ENCODE measurements at regions not wholly inside any gene's neighbourhood (a gene's known extent, or its start where the extent isn't known, plus 50 kb on each side); places are given as distances from the start of the nearest gene placed in this dataset.

DNA sequence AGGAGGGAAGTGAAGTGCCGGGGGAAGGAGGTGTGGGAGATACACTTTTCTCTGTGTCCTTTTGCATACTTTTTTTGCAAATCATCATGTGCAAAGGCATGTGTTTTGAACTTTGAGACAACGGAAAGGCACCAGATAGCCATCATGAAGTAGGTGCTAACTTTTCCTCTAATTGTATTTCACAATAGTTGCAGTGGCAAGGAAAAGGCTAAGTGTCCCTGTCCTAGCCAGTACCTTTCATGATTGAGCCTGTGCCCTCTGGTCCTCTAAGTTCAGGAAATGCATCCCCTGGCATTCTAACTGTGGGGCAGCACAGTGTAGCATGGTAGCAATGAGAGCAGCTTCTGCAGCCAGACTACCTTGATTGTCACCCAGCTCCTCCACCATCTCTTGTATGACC is 186.2 kb downstream of the ADSS2 start:
- no peak for DNase-seq (ENCODE audit: low read depth)

DNA sequence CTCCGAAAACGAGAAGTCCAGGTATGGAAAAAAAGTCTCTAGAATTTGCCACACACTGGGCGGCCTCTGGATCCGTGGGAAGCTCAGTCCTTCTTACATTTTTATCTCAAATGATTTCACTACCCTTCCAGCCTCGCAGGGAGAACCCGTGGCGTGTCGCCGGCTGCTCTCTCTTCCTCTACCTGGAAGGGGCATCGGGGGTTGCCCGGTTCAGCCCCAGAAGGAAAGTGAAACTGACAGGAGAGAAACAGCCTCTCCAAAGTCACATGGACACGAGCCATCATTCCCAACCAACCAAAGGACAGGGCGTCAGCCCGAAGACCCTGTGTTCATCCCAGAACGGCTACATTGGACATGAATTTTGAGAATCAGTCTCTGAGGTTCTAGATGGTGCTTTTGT is 182.5 kb downstream of the ADSS2 start:
- DNase-seq (ENCODE audit: low read depth), result no peak

DNA sequence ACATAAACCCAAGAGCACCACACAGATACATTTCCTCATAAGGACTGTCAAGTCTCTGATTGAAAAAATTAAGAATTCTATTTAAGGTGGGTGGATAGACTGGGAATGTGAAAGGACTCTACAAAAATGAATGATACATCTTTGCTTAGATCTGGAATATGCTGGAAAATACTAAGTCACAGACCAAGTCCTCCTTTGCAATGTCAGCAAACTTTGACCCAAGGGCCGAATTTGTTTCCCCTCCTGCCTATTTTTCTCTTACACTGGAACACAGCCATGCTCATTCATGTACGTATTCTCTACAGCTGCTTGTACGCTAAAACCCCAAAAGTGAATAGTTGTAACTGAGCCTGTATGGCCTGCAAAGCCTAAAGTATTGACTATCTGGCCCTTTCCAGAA is 180.7 kb downstream of the ADSS2 start:
- no peak for DNase-seq (ENCODE audit: low read depth)

- no peak for DNase-seq (ENCODE audit: low read depth)
Observed at GRCh38 chr1:244271691-244272308, 179.9 kb downstream of the ADSS2 start.

DNA sequence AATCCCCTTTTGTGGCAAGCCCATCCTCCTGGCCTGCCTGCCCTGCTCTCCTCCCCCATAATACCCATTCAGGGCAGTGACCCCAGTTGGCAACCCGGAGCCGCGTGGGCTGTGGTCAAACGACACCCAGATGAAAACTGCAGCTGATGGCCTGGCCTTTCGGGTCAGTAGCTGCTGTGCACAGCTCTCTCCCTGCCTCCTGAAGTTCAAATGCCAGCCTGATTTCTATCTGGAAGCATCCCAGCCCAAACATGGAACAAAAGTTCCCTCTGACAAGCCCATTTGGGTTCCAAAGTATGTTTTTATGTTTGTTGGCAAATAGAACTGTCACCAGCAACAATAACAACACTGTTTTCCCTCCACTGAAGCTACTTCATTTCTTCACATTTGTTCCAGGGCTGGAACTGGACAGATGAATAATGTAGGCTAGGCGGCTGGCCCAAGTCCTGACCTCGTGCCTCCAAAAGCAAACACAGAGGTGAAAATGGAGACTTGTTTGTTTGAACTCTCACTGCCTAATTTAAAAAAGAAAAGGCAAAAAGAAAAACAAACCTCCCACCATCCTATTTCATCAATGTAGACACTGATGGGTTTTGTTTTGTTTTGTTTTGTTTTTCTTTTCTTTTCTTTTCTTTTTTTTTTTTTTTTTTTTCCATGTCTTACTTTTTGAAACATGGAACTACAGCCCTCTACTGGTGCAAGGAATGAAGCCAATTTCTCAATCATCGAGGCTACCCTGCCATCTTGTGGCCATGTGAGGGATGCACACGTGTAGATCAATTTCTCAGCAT is 179.0 kb downstream of the ADSS2 start:
- peak; percentile 26 for DNase-seq (ENCODE audit: low read depth)

GRCh38 chr1:244273262-244273844 is 178.4 kb downstream of the ADSS2 start:
- no peak for DNase-seq (ENCODE audit: low read depth)

- DNase-seq (ENCODE audit: low read depth), result no peak
Observed at GRCh38 chr1:244273845-244274619, 177.7 kb downstream of the ADSS2 start.

DNA sequence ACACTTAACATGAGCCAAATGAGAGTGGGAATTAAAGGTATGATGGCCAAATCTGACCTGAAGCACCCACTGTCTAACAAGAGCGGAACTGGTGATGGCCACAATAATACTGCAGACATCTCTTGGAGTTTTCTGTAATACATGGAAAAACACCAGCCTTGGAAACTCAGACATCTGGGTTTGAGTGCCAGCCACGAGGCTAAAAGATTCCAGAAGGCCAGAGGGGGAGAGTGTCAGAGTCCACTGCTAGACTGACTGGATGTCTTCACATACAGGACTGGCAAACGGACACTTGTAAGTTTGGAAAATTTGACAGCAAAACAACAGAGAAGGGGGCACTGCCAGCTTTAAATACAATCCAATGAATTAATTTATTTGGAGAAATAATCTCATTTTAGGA is 175.1 kb downstream of the ADSS2 start:
- no peak for DNase-seq (ENCODE audit: low read depth)

- no peak for DNase-seq (ENCODE audit: low read depth)
Observed at GRCh38 chr1:244280201-244280600, 171.5 kb downstream of the ADSS2 start.

DNA sequence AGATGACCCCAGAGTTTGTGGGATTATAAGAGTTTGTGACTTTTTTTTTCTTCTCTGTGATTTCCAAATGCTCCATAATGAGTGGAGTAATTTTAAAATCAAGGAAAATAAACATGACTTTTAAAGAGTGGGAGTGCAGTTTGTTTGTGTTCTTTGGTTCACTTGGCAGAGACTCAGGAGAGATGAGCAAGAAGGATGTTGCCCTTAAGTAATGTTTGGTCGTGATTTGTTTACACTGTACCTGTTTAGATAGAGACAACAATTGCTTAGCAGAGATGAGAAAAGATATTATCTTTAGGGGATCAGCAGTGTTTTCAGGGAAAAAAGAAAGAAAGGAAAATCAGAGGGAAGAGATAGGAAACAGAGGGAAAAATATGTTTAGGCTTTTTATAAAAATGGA is 170.8 kb downstream of the ADSS2 start:
- DNase-seq (ENCODE audit: low read depth), result no peak

GRCh38 chr1:244283772-244284171 is 167.9 kb downstream of the ADSS2 start:
- DNase-seq (ENCODE audit: low read depth), result no peak

- no peak for DNase-seq (ENCODE audit: low read depth)
Observed at GRCh38 chr1:244284641-244285156, 167.0 kb downstream of the ADSS2 start.

- DNase-seq (ENCODE audit: low read depth), result no peak
Observed at GRCh38 chr1:244286341-244286740, 165.4 kb downstream of the ADSS2 start.

DNA sequence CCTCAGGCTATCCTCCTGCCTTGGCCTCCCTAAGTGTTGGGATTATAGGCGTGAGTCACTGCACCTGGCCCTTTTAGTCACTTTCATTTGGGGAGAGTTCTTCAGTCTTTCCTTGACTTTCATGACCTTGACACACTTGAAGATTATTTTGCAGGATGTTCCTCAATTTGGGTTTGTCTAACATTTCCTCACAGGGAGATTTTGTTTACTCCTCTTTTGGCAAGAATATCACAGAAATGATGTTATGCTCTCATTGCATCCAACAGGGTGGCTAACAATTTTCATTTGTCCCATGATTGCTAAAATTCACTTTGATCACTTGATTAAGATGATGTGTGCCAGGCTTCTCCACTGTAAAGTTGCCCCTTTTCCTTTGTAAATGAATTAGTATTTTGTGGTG is 164.0 kb downstream of the ADSS2 start:
- DNase-seq (ENCODE audit: low read depth), result no peak

DNA sequence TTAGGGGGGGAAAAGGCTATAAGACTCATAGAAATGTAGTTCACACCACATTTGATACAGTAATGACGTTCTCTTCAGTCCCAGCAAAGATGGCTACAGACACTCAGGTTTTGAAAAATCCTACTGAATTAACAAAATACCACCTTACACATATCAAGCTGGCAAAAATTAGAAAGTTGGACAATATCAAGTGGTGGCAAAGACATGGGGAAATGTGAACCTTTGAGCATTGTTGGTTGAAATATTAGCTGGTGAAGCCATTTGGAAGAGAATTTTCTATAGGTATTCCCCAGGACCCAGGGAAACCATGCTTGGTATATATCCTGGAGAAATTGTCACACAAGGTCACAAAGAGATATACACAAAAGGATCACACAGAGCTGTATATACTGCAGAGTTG is 163.0 kb downstream of the ADSS2 start:
- no peak for DNase-seq (ENCODE audit: low read depth)

DNA sequence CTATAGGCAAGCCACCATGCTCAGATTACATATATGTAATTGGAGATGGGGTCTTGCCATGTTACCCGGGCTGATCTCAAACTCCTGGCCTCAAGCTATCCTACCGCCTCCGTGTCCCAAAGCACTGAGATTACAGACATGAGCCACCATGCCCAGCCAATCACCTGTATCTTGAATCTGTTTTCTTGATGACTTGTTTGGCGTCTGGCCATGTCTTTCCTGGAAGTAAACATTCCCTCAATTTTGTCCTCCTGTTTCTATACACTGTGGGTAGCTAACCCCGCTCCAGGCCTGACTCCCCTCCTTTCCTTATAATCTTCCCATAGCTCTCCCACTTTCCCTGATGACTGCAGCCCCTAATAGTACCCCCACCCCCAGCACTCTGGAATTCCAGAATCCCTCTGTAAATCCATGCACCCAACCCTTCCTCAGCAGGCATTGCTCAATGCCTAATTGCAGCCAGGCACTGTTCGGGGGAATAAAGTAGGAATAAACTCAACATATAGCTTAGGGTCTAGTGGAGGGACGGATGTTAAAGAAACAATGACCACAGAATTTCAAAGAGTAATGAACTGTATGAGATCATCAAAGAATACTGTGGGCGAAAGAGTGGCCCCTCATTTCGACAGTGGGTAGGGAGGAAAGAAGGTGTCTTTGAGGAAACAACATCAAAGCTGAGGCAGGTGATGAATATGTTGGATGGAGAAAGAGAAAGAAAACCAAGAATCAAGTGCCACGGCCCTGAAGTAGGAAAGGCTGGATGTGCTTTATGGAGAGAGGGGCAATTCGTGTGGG is 161.5 kb downstream of the ADSS2 start:
- DNase-seq (ENCODE audit: low read depth), result no peak

DNA sequence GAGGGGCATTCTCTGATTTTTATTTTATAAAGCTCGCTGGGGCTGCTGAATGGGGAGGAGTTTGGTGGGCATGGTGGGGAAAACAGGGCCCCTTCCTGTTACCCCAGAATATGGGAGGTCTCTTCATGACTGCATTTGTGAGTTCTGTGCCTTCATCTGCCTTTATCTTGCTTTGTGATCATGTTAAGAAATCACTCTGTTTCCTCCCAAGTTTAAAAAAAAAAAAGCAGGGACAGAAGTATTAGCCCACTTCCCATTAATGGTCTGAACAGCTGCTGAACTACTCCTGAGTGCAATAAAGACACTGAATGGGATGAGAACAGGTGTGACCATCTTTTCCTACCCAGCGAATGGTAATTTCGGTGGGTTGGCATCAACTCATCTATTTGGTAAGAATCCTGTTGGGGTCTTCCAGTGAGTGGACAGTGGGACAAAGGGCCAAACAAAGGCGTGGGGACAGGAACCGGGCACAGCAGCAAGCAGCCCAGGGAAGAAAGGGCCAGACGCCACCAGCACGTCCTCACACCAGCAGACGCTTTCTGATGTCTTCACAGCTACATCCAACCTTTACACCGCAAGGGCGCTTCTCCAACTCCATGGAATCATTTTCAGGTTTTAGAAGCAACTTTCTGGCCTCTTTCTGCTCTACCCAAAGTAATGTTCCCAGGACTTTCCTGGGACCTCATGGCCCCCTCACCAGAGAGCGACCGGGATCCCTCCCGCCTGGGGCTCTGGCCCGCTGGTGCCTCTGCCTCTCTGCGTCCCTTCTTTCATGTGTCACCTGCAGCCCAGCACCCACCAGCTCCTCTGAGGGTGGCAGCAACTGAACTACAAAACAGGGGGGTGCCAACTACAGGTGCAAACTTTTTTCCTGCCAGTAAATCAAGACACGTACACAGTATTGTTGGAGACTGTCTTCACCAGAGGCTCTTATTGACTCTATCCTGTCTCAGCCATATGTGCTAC is 160.2 kb downstream of the ADSS2 start:
- no peak for DNase-seq (ENCODE audit: low read depth)

DNA sequence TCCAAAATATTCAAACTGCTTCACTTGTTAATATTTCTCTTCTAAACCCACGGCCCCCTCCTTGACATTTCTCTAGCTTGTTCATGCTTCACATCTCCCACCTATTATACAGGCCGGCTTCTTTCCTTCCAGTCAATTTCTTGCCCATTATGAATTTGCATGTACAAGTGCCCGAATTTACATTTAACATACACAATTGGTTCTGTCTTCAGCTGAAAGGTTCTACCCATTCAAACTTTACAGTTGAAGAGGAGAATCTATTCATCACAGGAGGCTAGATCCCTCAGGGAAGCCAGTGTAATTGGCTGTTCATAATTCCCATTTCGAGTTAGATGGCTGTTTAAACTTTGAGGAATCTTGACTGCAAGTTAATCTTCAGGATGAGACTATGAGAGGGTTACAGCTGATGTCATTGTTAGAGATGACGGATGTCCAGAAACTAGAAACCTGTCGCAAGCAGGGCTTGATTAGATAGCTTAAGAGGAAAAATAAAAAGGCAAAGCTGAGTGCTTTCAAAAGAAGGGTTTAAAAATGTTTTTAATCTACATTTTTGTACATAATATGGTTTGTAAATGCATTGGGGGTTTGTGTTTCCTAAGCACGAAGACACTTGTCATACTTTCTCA is 157.0 kb downstream of the ADSS2 start:
- DNase-seq (ENCODE audit: low read depth), result no peak

- DNase-seq (ENCODE audit: low read depth), result no peak
Observed at GRCh38 chr1:244296003-244296402, 155.7 kb downstream of the ADSS2 start.

- DNase-seq (ENCODE audit: low read depth), result no peak
Observed at GRCh38 chr1:244296447-244296846, 155.3 kb downstream of the ADSS2 start.

Data from stimulated activated CD8-positive, alpha-beta memory T cell treated with anti-CD3 and anti-CD28 coated beads, Interleukin-7, amount 100 ng/mL, for 24 hours (primary cell).